Activated T-helper 1 cell treated with anti-CD3 and anti-CD28 coated beads, Interleukin-12 subunit alpha, Interleukin-12 subunit beta, Interleukin-2, Interleukin-4 antibody, amounts not matched to agents 30 ng/mL and 10 ng/mL and 1 ng/mL, durations not matched to agents 14 hours and 24 hours and 36 hours (primary cell): ENCODE measurements at regions not wholly inside any gene's neighbourhood (a gene's known extent, or its start where the extent isn't known, plus 50 kb on each side); places are given as distances from the start of the nearest gene placed in this dataset.

Experiments
- DNase-seq: peaks from one replicate; pipeline ENCODE4 v3.0.0; 2021; ENCODE audit warnings: low spot score
- H3K27ac Mint-ChIP-seq: one replicate; pipeline ENCODE4 v1.8.0; 2021; ENCODE audit warnings: mild to moderate bottlenecking, mixed read lengths
- H3K27me3 Mint-ChIP-seq: one replicate; pipeline ENCODE4 v1.8.0; 2022; ENCODE audit warnings: mild to moderate bottlenecking, moderate library complexity, mixed read lengths; ENCODE audit not compliant: insufficient read depth
- H3K36me3 Mint-ChIP-seq: one replicate; pipeline ENCODE4 v1.8.0; 2021; ENCODE audit warnings: low read depth, mixed read lengths
- H3K4me1 Mint-ChIP-seq: one replicate; pipeline ENCODE4 v1.8.0; 2021; ENCODE audit warnings: low read depth, mixed read lengths
- H3K4me3 Mint-ChIP-seq: one replicate; pipeline ENCODE4 v1.8.0; 2021; ENCODE audit warnings: mild to moderate bottlenecking, moderate library complexity, mixed read lengths
- H3K9me3 Mint-ChIP-seq: one replicate; pipeline ENCODE4 v1.8.0; 2021; ENCODE audit warnings: mixed read lengths
- intact Hi-C: fragments of 100-400 bp; cut with micrococcal nuclease; formaldehyde crosslinking; loops from one replicate; pipeline ENCODE4 v1.15.1; 2024

GRCh38 chr2:150792780-150793300, 305.4 kb upstream of the RND3 start:
- no peaks in the 10 kb centered on the region for H3K9me3 Mint-ChIP-seq

GRCh38 chr2:150791567-150791966, 304.1 kb upstream of the RND3 start:
- Mint-ChIP-seq H3K27me3 (no peaks in the 10 kb centered on the region), H3K36me3 (no peaks in the 10 kb centered on the region), H3K27ac (no peak overlapping the region), H3K4me3 (no peak overlapping the region), H3K4me1 (no peaks in the 10 kb centered on the region), H3K9me3 (no peaks in the 10 kb centered on the region)
- intact Hi-C loops, result no loop called here
- no peak for DNase-seq

More at GRCh38 chr2:150792780-150793300, 305.4 kb upstream of the RND3 start:
- Mint-ChIP-seq H3K27ac (no peak overlapping the region), H3K27me3 (no peaks in the 10 kb centered on the region), H3K36me3 (no peaks in the 10 kb centered on the region), H3K4me1 (no peaks in the 10 kb centered on the region), H3K4me3 (no peak overlapping the region)
- DNase-seq, result no peak
- intact Hi-C loops, result no loop called here

GRCh38 chr2:150789376-150789905, 302.0 kb upstream of the RND3 start:
- no peaks in the 10 kb centered on the region for H3K9me3 Mint-ChIP-seq
- no peaks in the 10 kb centered on the region for H3K4me1 Mint-ChIP-seq
- no peak overlapping the region for H3K27ac Mint-ChIP-seq
- no peaks in the 10 kb centered on the region for H3K36me3 Mint-ChIP-seq
- no peak overlapping the region for H3K4me3 Mint-ChIP-seq
- intact Hi-C loops, result no loop called here
- no peak for DNase-seq
- no peaks in the 10 kb centered on the region for H3K27me3 Mint-ChIP-seq

- no peaks in the 10 kb centered on the region for H3K36me3 Mint-ChIP-seq
- intact Hi-C loops, result no loop called here
- no peak overlapping the region for H3K27ac Mint-ChIP-seq
Measured at GRCh38 chr2:150788426-150789140, 301.1 kb upstream of the RND3 start.

GRCh38 chr2:150787353-150788093, 300.1 kb upstream of the RND3 start:
- H3K36me3 Mint-ChIP-seq, result no peaks in the 10 kb centered on the region
- no peak overlapping the region for H3K4me3 Mint-ChIP-seq
- H3K27me3 Mint-ChIP-seq, result no peaks in the 10 kb centered on the region
- intact Hi-C loops, result no loop called here
- H3K27ac Mint-ChIP-seq, result no peak overlapping the region
- no peaks in the 10 kb centered on the region for H3K4me1 Mint-ChIP-seq
- DNase-seq, result no peak
- H3K9me3 Mint-ChIP-seq, result no peaks in the 10 kb centered on the region

More at GRCh38 chr2:150788426-150789140, 301.1 kb upstream of the RND3 start:
- no peak for DNase-seq
- Mint-ChIP-seq H3K9me3 (no peaks in the 10 kb centered on the region), H3K27me3 (no peaks in the 10 kb centered on the region), H3K4me3 (no peak overlapping the region), H3K4me1 (no peaks in the 10 kb centered on the region)

- no peak for DNase-seq
- Mint-ChIP-seq H3K27ac (no peak overlapping the region), H3K4me3 (no peak overlapping the region), H3K4me1 (no peaks in the 10 kb centered on the region), H3K9me3 (no peaks in the 10 kb centered on the region), H3K36me3 (no peaks in the 10 kb centered on the region), H3K27me3 (no peaks in the 10 kb centered on the region)
- intact Hi-C loops, result no loop called here
Measured at GRCh38 chr2:150784389-150784788, 296.9 kb upstream of the RND3 start.

- Mint-ChIP-seq H3K27me3 (no peaks in the 10 kb centered on the region), H3K4me3 (no peak overlapping the region), H3K27ac (no peak overlapping the region), H3K4me1 (no peaks in the 10 kb centered on the region), H3K9me3 (no peaks in the 10 kb centered on the region), H3K36me3 (no peaks in the 10 kb centered on the region)
- intact Hi-C loops, result no loop called here
- DNase-seq, result no peak
Measured at GRCh38 chr2:150783896-150784295, 296.4 kb upstream of the RND3 start.

GRCh38 chr2:150783015-150783414, 295.5 kb upstream of the RND3 start:
- no peak for DNase-seq
- no peaks in the 10 kb centered on the region for H3K27me3 Mint-ChIP-seq
- no peaks in the 10 kb centered on the region for H3K4me1 Mint-ChIP-seq
- no peaks in the 10 kb centered on the region for H3K9me3 Mint-ChIP-seq
- no peak overlapping the region for H3K4me3 Mint-ChIP-seq
- H3K36me3 Mint-ChIP-seq, result no peaks in the 10 kb centered on the region
- intact Hi-C loops, result no loop called here
- H3K27ac Mint-ChIP-seq, result no peak overlapping the region

- no peak for DNase-seq
- Mint-ChIP-seq H3K4me1 (no peaks in the 10 kb centered on the region), H3K4me3 (no peak overlapping the region), H3K9me3 (no peaks in the 10 kb centered on the region), H3K27me3 (no peaks in the 10 kb centered on the region), H3K36me3 (no peaks in the 10 kb centered on the region), H3K27ac (no peak overlapping the region)
- intact Hi-C loops, result no loop called here
Measured at GRCh38 chr2:150782613-150783012, 295.1 kb upstream of the RND3 start.

GRCh38 chr2:150781142-150781541, 293.7 kb upstream of the RND3 start:
- DNase-seq, result no peak
- intact Hi-C loops, result no loop called here
- H3K4me1 Mint-ChIP-seq, result no peaks in the 10 kb centered on the region
- no peak overlapping the region for H3K4me3 Mint-ChIP-seq
- no peaks in the 10 kb centered on the region for H3K27me3 Mint-ChIP-seq
- H3K27ac Mint-ChIP-seq, result no peak overlapping the region
- H3K36me3 Mint-ChIP-seq, result no peaks in the 10 kb centered on the region
- no peaks in the 10 kb centered on the region for H3K9me3 Mint-ChIP-seq

- no peaks in the 10 kb centered on the region for H3K27me3 Mint-ChIP-seq
- intact Hi-C loops, result no loop called here
- H3K9me3 Mint-ChIP-seq, result no peaks in the 10 kb centered on the region
- H3K27ac Mint-ChIP-seq, result no peak overlapping the region
- H3K36me3 Mint-ChIP-seq, result no peaks in the 10 kb centered on the region
- no peak overlapping the region for H3K4me3 Mint-ChIP-seq
- DNase-seq, result no peak
- no peaks in the 10 kb centered on the region for H3K4me1 Mint-ChIP-seq
Measured at GRCh38 chr2:150778828-150779227, 291.4 kb upstream of the RND3 start.

- Mint-ChIP-seq H3K36me3 (no peaks in the 10 kb centered on the region), H3K27me3 (no peaks in the 10 kb centered on the region), H3K4me1 (no peaks in the 10 kb centered on the region), H3K9me3 (no peaks in the 10 kb centered on the region), H3K4me3 (no peak overlapping the region), H3K27ac (no peak overlapping the region)
- intact Hi-C loops, result no loop called here
- no peak for DNase-seq
Measured at GRCh38 chr2:150769421-150769820, 282.0 kb upstream of the RND3 start.

- no peaks in the 10 kb centered on the region for H3K4me1 Mint-ChIP-seq
- no peaks in the 10 kb centered on the region for H3K27me3 Mint-ChIP-seq
- intact Hi-C loops, result no loop called here
- H3K4me3 Mint-ChIP-seq, result no peak overlapping the region
- no peak for DNase-seq
- no peaks in the 10 kb centered on the region for H3K36me3 Mint-ChIP-seq
- no peaks in the 10 kb centered on the region for H3K9me3 Mint-ChIP-seq
- H3K27ac Mint-ChIP-seq, result no peak overlapping the region
Measured at GRCh38 chr2:150767991-150768746, 280.7 kb upstream of the RND3 start.
